CD4-positive, alpha-beta T cell treated with Interleukin-10 for 1 hour (primary cell): ENCODE measurements at regions not wholly inside any gene's neighbourhood (a gene's known extent, or its start where the extent isn't known, plus 50 kb on each side); places are given as distances from the start of the nearest gene placed in this dataset.
A peak's percentile ranks its signal among the peaks of the same experiment; 100 is the strongest.
"Not testable (repeated sequence)": the region's sequence is repeated elsewhere in the genome, so short reads cannot be mapped to it uniquely, and the experiment has no call there.

ENCODE experiments used
- DNase-seq: peaks from one replicate; pipeline ENCODE4 v3.0.0-alpha.2; 2020

GRCh38 chr1:101428562-101428961 is 191.7 kb downstream of the S1PR1 start:
- DNase-seq, result no peak

GRCh38 chr1:101431956-101432510 is 195.2 kb downstream of the S1PR1 start:
- DNase-seq, result no peak

GRCh38 chr1:101435831-101436511 is 199.2 kb downstream of the S1PR1 start:
- DNase-seq, result no peak

- DNase-seq, result no peak
These were observed 201.0 kb downstream of the S1PR1 start for GRCh38 chr1:101437800-101438199.

GRCh38 chr1:101438359-101438758 is 201.5 kb downstream of the S1PR1 start:
- DNase-seq, result peak; percentile 3

- DNase-seq, result no peak
These were observed 203.7 kb downstream of the S1PR1 start for GRCh38 chr1:101440485-101440884.

- no peak for DNase-seq
These were observed 207.6 kb downstream of the S1PR1 start for GRCh38 chr1:101444381-101444780.

GRCh38 chr1:101444873-101445618 is 208.2 kb downstream of the S1PR1 start:
- DNase-seq, result no peak

- no peak for DNase-seq
These were observed 211.2 kb downstream of the S1PR1 start for GRCh38 chr1:101448018-101448417.

- DNase-seq, result not testable (repeated sequence)
These were observed 213.9 kb downstream of the S1PR1 start for GRCh38 chr1:101450691-101451090.

GRCh38 chr1:101451888-101452287 is 215.1 kb downstream of the S1PR1 start:
- DNase-seq, result peak; percentile 2

- no peak for DNase-seq
These were observed 216.0 kb downstream of the S1PR1 start for GRCh38 chr1:101452825-101453224.

- no peak for DNase-seq
These were observed 217.0 kb downstream of the S1PR1 start for GRCh38 chr1:101453844-101454243.

GRCh38 chr1:101455166-101455565 is 218.3 kb downstream of the S1PR1 start:
- no peak for DNase-seq

- DNase-seq, result no peak
These were observed 223.9 kb downstream of the S1PR1 start for GRCh38 chr1:101460739-101461138.

GRCh38 chr1:101463195-101463594 is 226.4 kb downstream of the S1PR1 start:
- no peak for DNase-seq

GRCh38 chr1:101465941-101466340 is 229.1 kb downstream of the S1PR1 start:
- no peak for DNase-seq

- no peak for DNase-seq
These were observed 237.3 kb downstream of the S1PR1 start for GRCh38 chr1:101474039-101474665.

- DNase-seq, result no peak
These were observed 239.7 kb downstream of the S1PR1 start for GRCh38 chr1:101476541-101476940.

- no peak for DNase-seq
These were observed 243.1 kb downstream of the S1PR1 start for GRCh38 chr1:101479945-101480344.

- no peak for DNase-seq
These were observed 245.5 kb downstream of the S1PR1 start for GRCh38 chr1:101482306-101482705.

GRCh38 chr1:101483982-101484688 is 247.3 kb downstream of the S1PR1 start:
- no peak for DNase-seq
